GM21528 (cell line): ENCODE measurements at regions not wholly inside any gene's neighbourhood (a gene's known extent, or its start where the extent isn't known, plus 50 kb on each side); places are given as distances from the start of the nearest gene placed in this dataset.

Experiments used
- ATAC-seq: cut with Tn5 transposase; IDR thresholded peaks from one replicate; pipeline ENCODE4 v1.9.1; 2021; ENCODE audit warnings: mild to moderate bottlenecking, moderate library complexity; ENCODE audit not compliant: unreplicated experiment, low FRiP score

GRCh38 chr1:214816603-214817002 lies 213.6 kb downstream of the CENPF start:
- no peak for ATAC-seq

- ATAC-seq, result no peak
These were observed 220.5 kb downstream of the CENPF start for GRCh38 chr1:214823311-214824117.

GRCh38 chr1:214824763-214825162 lies 221.8 kb downstream of the CENPF start:
- ATAC-seq, result no peak

GRCh38 chr1:214826619-214827018 lies 223.6 kb downstream of the CENPF start:
- no peak for ATAC-seq

- no peak for ATAC-seq
These were observed 224.9 kb downstream of the CENPF start for GRCh38 chr1:214827883-214828282.

- ATAC-seq, result no peak
These were observed 227.9 kb downstream of the CENPF start for GRCh38 chr1:214830941-214831340.

GRCh38 chr1:214831956-214832355 lies 229.0 kb downstream of the CENPF start:
- ATAC-seq, result no peak

- no peak for ATAC-seq
These were observed 230.3 kb downstream of the CENPF start for GRCh38 chr1:214833178-214833756.

- no peak for ATAC-seq
These were observed 234.4 kb downstream of the CENPF start for GRCh38 chr1:214837376-214837775.

GRCh38 chr1:214838351-214838750 lies 235.4 kb downstream of the CENPF start:
- no peak for ATAC-seq

GRCh38 chr1:214840356-214840755 lies 237.4 kb downstream of the CENPF start:
- ATAC-seq, result no peak

GRCh38 chr1:214842856-214843255 lies 239.7 kb upstream of the KCNK2 start:
- no peak for ATAC-seq

- no peak for ATAC-seq
These were observed 239.3 kb upstream of the KCNK2 start for GRCh38 chr1:214843281-214843680.

- no peak for ATAC-seq
These were observed 238.2 kb upstream of the KCNK2 start for GRCh38 chr1:214844319-214844718.

GRCh38 chr1:214846276-214846675 lies 236.3 kb upstream of the KCNK2 start:
- no peak for ATAC-seq

GRCh38 chr1:214847071-214847810 lies 235.3 kb upstream of the KCNK2 start:
- ATAC-seq, result no peak

GRCh38 chr1:214848101-214848500 lies 234.4 kb upstream of the KCNK2 start:
- no peak for ATAC-seq

GRCh38 chr1:214850432-214851050 lies 232.0 kb upstream of the KCNK2 start:
- ATAC-seq, result no peak

GRCh38 chr1:214853340-214853739 lies 229.2 kb upstream of the KCNK2 start:
- no peak for ATAC-seq

GRCh38 chr1:214854126-214854875 lies 228.2 kb upstream of the KCNK2 start:
- ATAC-seq, result no peak
